Breast epithelium (tissue), 4 donors: ENCODE measurements at regions not wholly inside any gene's neighbourhood (a gene's known extent, or its start where the extent isn't known, plus 50 kb on each side); places are given as distances from the start of the nearest gene placed in this dataset.

Experiments
- DNase-seq, 2 donors: peaks; one replicate each; pipeline ENCODE4 v3.0.0-alpha.2; 2019; ENCODE audit warnings: low spot score in 2 of 2
- H3K27ac ChIP-seq, 2 donors: fragments of 200-600 bp; sonication (generic) in 1 of 2; one replicate each; pipeline ENCODE4 v1.5.1; 2016 to 2019; ENCODE audit warnings: mild to moderate bottlenecking in 1 of 2
- H3K27me3 ChIP-seq, 2 donors: fragments of 200-600 bp; sonication (generic) in 1 of 2; one replicate each; pipeline versions ENCODE4 v1.5.1 to v1.6.0; 2017 to 2019; ENCODE audit warnings: control low read depth in 1 of 2, mild to moderate bottlenecking in 1 of 2
- H3K36me3 ChIP-seq: fragments of 200-600 bp; one replicate; pipeline ENCODE4 v1.5.1; 2019
- H3K4me1 ChIP-seq, 2 donors: fragments of 200-600 bp; sonication (generic); one replicate each; pipeline ENCODE4 v1.5.1; 2016 to 2019; ENCODE audit warnings: control low read depth in 1 of 2
- H3K4me3 ChIP-seq, 3 donors: fragments of 200-600 bp; sonication (generic); 1 replicate in 2 of 3; 2 replicates in 1 of 3; pipeline ENCODE4 v1.5.1; 2016 to 2019; ENCODE audit warnings: mild to moderate bottlenecking in 3 of 3, moderate library complexity in 2 of 3
- H3K9me3 ChIP-seq, 2 donors: fragments of 200-600 bp; sonication (generic) in 1 of 2; one replicate each; pipeline ENCODE4 v1.5.1; 2016 to 2019; ENCODE audit warnings: control low read depth in 1 of 2
- CTCF ChIP-seq, 3 donors: fragments of 450-650 bp; IDR thresholded peaks; one replicate each; pipeline ENCODE4 v1.5.1; 2016 to 2017; ENCODE audit warnings: antibody characterized with exemption in 3 of 3, mild to moderate bottlenecking in 3 of 3, moderate library complexity in 3 of 3
- POLR2A ChIP-seq: fragments of 450-650 bp; IDR thresholded peaks from one replicate; pipeline ENCODE4 v1.6.1; 2016; ENCODE audit warnings: antibody characterized with exemption, mild to moderate bottlenecking, moderate library complexity
- POLR2AphosphoS5 ChIP-seq, 3 donors: sonication (generic); formaldehyde crosslinking; IDR thresholded peaks; one replicate each; pipeline ENCODE4 v1.6.1; 2017; ENCODE audit warnings: antibody characterized with exemption in 3 of 3
- intact Hi-C: fragments of 100-400 bp; cut with DNase I; formaldehyde crosslinking; loops from one replicate; pipeline ENCODE4 v1.15.1; 2023; ENCODE audit warnings: low total_unique reads

GRCh38 chr4:126860308-126860707 lies 772.4 kb upstream of the INTU start:
- DNase-seq, result no peak
- H3K36me3 ChIP-seq, result no peaks in the 10 kb centered on the region
- no peaks in the 10 kb centered on the region for H3K9me3 ChIP-seq
- H3K27ac ChIP-seq, result no peak overlapping the region
- intact Hi-C loops, result no loop called here
- H3K27me3 ChIP-seq, result no peaks in the 10 kb centered on the region
- no peaks in the 10 kb centered on the region for H3K4me1 ChIP-seq
- TF ChIP-seq POLR2A (no peak), POLR2AphosphoS5 (IDR thresholded peaks at IDR 0.05) (no peak), CTCF (IDR thresholded peaks at IDR 0.05) (no peak)
- H3K4me3 ChIP-seq, result no peak overlapping the region

- H3K4me3 ChIP-seq, result no peak overlapping the region
- H3K27me3 ChIP-seq, result no peaks in the 10 kb centered on the region
- H3K9me3 ChIP-seq, result peaks cover 18 to 19% of the 10 kb centered on the region in 2 donors
- intact Hi-C loops, result no loop called here
- TF ChIP-seq CTCF (IDR thresholded peaks at IDR 0.05) (no peak), POLR2A (no peak), POLR2AphosphoS5 (IDR thresholded peaks at IDR 0.05) (no peak)
- no peak for DNase-seq
- H3K27ac ChIP-seq, result no peak overlapping the region
- peaks cover 3% of the 10 kb centered on the region for H3K36me3 ChIP-seq
- no peaks in the 10 kb centered on the region for H3K4me1 ChIP-seq
Measured at GRCh38 chr4:126869967-126870366, 762.8 kb upstream of the INTU start.

- H3K9me3 ChIP-seq, result peaks cover 18 to 19% of the 10 kb centered on the region in 2 donors
- TF ChIP-seq POLR2AphosphoS5 (IDR thresholded peaks at IDR 0.05) (no peak), CTCF (IDR thresholded peaks at IDR 0.05) (no peak), POLR2A (no peak)
- no peak overlapping the region for H3K4me3 ChIP-seq
- no peak for DNase-seq
- H3K36me3 ChIP-seq, result peaks cover 3% of the 10 kb centered on the region
- H3K27ac ChIP-seq, result no peak overlapping the region
- H3K4me1 ChIP-seq, result no peaks in the 10 kb centered on the region
- intact Hi-C loops, result no loop called here
- no peaks in the 10 kb centered on the region for H3K27me3 ChIP-seq
Measured at GRCh38 chr4:126871810-126872209, 760.9 kb upstream of the INTU start.

GRCh38 chr4:126874533-126874932 lies 758.2 kb upstream of the INTU start:
- peaks cover 14 to 19% of the 10 kb centered on the region in 2 donors for H3K9me3 ChIP-seq
- no peak overlapping the region for H3K4me3 ChIP-seq
- no peak for DNase-seq
- H3K27ac ChIP-seq, result no peak overlapping the region
- intact Hi-C loops, result no loop called here
- no peaks in the 10 kb centered on the region for H3K27me3 ChIP-seq
- H3K4me1 ChIP-seq, result no peaks in the 10 kb centered on the region
- H3K36me3 ChIP-seq, result peaks cover 3% of the 10 kb centered on the region
- TF ChIP-seq CTCF (IDR thresholded peaks at IDR 0.05) (no peak), POLR2A (no peak), POLR2AphosphoS5 (IDR thresholded peaks at IDR 0.05) (no peak)

GRCh38 chr4:126888968-126889367 lies 743.8 kb upstream of the INTU start:
- no peak for TF ChIP-seq POLR2AphosphoS5 (IDR thresholded peaks at IDR 0.05)
- TF ChIP-seq CTCF (IDR thresholded peaks at IDR 0.05), result no peak
- TF ChIP-seq POLR2A, result no peak
- intact Hi-C loops, result no loop called here
- DNase-seq, result no peak

More at GRCh38 chr4:126888968-126889367, 743.8 kb upstream of the INTU start:
- Histone ChIP-seq H3K36me3 (no peaks in the 10 kb centered on the region), H3K9me3 (no peaks in the 10 kb centered on the region), H3K27ac (no peak overlapping the region), H3K4me3 (no peak overlapping the region), H3K27me3 (no peaks in the 10 kb centered on the region), H3K4me1 (no peaks in the 10 kb centered on the region)
